ENCODE measurements at regions not wholly inside any gene's neighbourhood (a gene's known extent, or its start where the extent isn't known, plus 50 kb on each side); places are given as distances from the start of the nearest gene placed in this dataset.

DNA sequence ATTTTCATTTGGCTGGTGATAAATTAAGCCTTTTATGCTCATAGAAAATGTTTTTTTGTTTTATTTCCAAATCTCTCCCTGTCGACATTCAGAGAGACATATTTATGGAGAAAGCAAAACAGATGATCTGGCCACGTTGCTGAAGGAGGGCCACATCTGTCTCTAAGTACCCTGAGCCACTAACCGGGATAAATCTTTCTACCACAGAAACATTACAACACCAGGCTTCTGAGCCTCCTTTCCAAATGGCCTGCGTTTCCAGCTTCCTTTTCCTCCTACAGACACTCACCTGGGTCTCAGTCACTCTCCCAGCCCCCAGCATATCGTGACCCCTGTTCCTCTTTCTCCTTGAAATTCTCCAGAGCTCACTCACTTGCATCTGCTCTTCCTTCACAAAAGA, 161.0 kb downstream of the ARRDC4 start:
- no peak for TF ChIP-seq ZNF274 (IDR thresholded peaks at IDR 0.05; ENCODE audit: low read depth, low read length)
- TF ChIP-seq POLR2A (IDR thresholded peaks at IDR 0.05; ENCODE audit: borderline replicate concordance, extremely low read depth, insufficient read depth, insufficient read length): no peak
